ENCODE measurements at regions not wholly inside any gene's neighbourhood (a gene's known extent, or its start where the extent isn't known, plus 50 kb on each side); places are given as distances from the start of the nearest gene placed in this dataset.

GRCh38 chr9:118364266-118365106 is 660.3 kb downstream of the TLR4 start:
- ChIA-PET CTCF (no interaction called here), POLR2A (no interaction called here)
- H3K4me3 ChIP-seq (ENCODE audit: low read depth, low read length) = no peak overlapping the region
- DNase-seq (ENCODE audit: low read depth) = no peak
- TF ChIP-seq CTCF (IDR thresholded peaks at IDR 0.05; ENCODE audit: insufficient read depth, low read depth, low read length) = no peak
- H3K27me3 ChIP-seq (ENCODE audit: control insufficient read depth, insufficient read depth, low read length) = no peaks in the 10 kb centered on the region
- H3K36me3 ChIP-seq (ENCODE audit: control insufficient read depth, insufficient read depth, low read length) = no peaks in the 10 kb centered on the region

GRCh38 chr9:118366228-118366627 is 662.0 kb downstream of the TLR4 start:
- Histone ChIP-seq H3K36me3 (ENCODE audit: control insufficient read depth, insufficient read depth, low read length) (no peaks in the 10 kb centered on the region), H3K4me3 (ENCODE audit: low read depth, low read length) (no peak overlapping the region), H3K27me3 (ENCODE audit: control insufficient read depth, insufficient read depth, low read length) (no peaks in the 10 kb centered on the region)
- ChIA-PET POLR2A (no interaction called here), CTCF (no interaction called here)
- DNase-seq (ENCODE audit: low read depth) = no peak
- no peak for TF ChIP-seq CTCF (IDR thresholded peaks at IDR 0.05; ENCODE audit: insufficient read depth, low read depth, low read length)

GRCh38 chr9:118367383-118367782 is 663.2 kb downstream of the TLR4 start:
- Histone ChIP-seq H3K36me3 (ENCODE audit: control insufficient read depth, insufficient read depth, low read length) (no peaks in the 10 kb centered on the region), H3K27me3 (ENCODE audit: control insufficient read depth, insufficient read depth, low read length) (no peaks in the 10 kb centered on the region), H3K4me3 (ENCODE audit: low read depth, low read length) (no peak overlapping the region)
- ChIA-PET POLR2A (no interaction called here), CTCF (no interaction called here)
- DNase-seq (ENCODE audit: low read depth) = no peak
- no peak for TF ChIP-seq CTCF (IDR thresholded peaks at IDR 0.05; ENCODE audit: insufficient read depth, low read depth, low read length)

GRCh38 chr9:118384531-118385100 is 680.4 kb downstream of the TLR4 start:
- H3K36me3 ChIP-seq (ENCODE audit: control insufficient read depth, insufficient read depth, low read length) = no peaks in the 10 kb centered on the region
- no peaks in the 10 kb centered on the region for H3K27me3 ChIP-seq (ENCODE audit: control insufficient read depth, insufficient read depth, low read length)
- DNase-seq (ENCODE audit: low read depth) = no peak
- H3K4me3 ChIP-seq (ENCODE audit: low read depth, low read length) = no peak overlapping the region
- ChIA-PET CTCF (no interaction called here), POLR2A (no interaction called here)
- no peak for TF ChIP-seq CTCF (IDR thresholded peaks at IDR 0.05; ENCODE audit: insufficient read depth, low read depth, low read length)

- no peak for TF ChIP-seq CTCF (IDR thresholded peaks at IDR 0.05; ENCODE audit: insufficient read depth, low read depth, low read length)
Measured at GRCh38 chr9:118395415-118395814, 691.2 kb downstream of the TLR4 start.

More at GRCh38 chr9:118395415-118395814, 691.2 kb downstream of the TLR4 start:
- no peaks in the 10 kb centered on the region for H3K27me3 ChIP-seq (ENCODE audit: control insufficient read depth, insufficient read depth, low read length)
- ChIA-PET CTCF (no interaction called here), POLR2A (no interaction called here)
- H3K36me3 ChIP-seq (ENCODE audit: control insufficient read depth, insufficient read depth, low read length) = no peaks in the 10 kb centered on the region
- H3K4me3 ChIP-seq (ENCODE audit: low read depth, low read length) = no peak overlapping the region
- DNase-seq (ENCODE audit: low read depth) = no peak

All from BJ (cell line).